H1 (cell line): ENCODE measurements at regions not wholly inside any gene's neighbourhood (a gene's known extent, or its start where the extent isn't known, plus 50 kb on each side); places are given as distances from the start of the nearest gene placed in this dataset.

Source experiments
- CTCF ChIP-seq, 3 experiments: IDR thresholded peaks; 1 replicate in 2 of 3; 2 replicates in 1 of 3; pipeline versions ENCODE4 v1.5.1 to v1.6.1; 2011; ENCODE audit warnings: low read length in 3 of 3, mild to moderate bottlenecking in 3 of 3, inconsistent platforms in 2 of 3, low read depth in 1 of 3, moderate library complexity in 1 of 3; ENCODE audit not compliant: insufficient read depth in 1 of 3; ENCODE audit errors: control extremely low read depth in 1 of 3
- EP300 ChIP-seq, 2 experiments: IDR thresholded peaks; 1 replicate in 1 of 2; 2 replicates in 1 of 2; pipeline ENCODE4 v1.6.1; 2011 to 2012; ENCODE audit warnings: low read depth in 2 of 2, low read length in 2 of 2, mild to moderate bottlenecking in 2 of 2, borderline replicate concordance in 1 of 2, inconsistent platforms in 1 of 2, moderate library complexity in 1 of 2
- EZH2 ChIP-seq: fragments of 200-600 bp; sonication (generic); IDR thresholded peaks from 2 replicates; pipeline ENCODE4 v1.7.1; 2012; ENCODE audit warnings: low read depth, mild to moderate bottlenecking, moderate library complexity, low read length, inconsistent platforms; ENCODE audit not compliant: severe bottlenecking
- MAFK ChIP-seq: IDR thresholded peaks from 2 replicates; pipeline ENCODE4 v1.6.1; 2012; ENCODE audit warnings: low read depth, mild to moderate bottlenecking, improper control_type of control experiment, low read length
- POLR2A ChIP-seq, 2 experiments: IDR thresholded peaks; 1 replicate in 1 of 2; 2 replicates in 1 of 2; pipeline ENCODE4 v1.6.1; 2011; ENCODE audit warnings: low read depth in 2 of 2, low read length in 2 of 2, mild to moderate bottlenecking in 2 of 2; ENCODE audit errors: control extremely low read depth in 1 of 2
- RAD21 ChIP-seq, 2 experiments: IDR thresholded peaks in 1 of 2; conservative IDR thresholded peaks in 1 of 2; 2 replicates each; pipeline ENCODE4 v1.6.1; 2011; ENCODE audit warnings: low read depth in 2 of 2, low read length in 2 of 2, improper control_type of control experiment in 1 of 2, inconsistent platforms in 1 of 2, mild to moderate bottlenecking in 1 of 2, moderate library complexity in 1 of 2
- RFX5 ChIP-seq: IDR thresholded peaks from 2 replicates; pipeline ENCODE4 v1.6.1; 2011; ENCODE audit warnings: low read depth, low read length, improper control_type of control experiment, borderline replicate concordance
- SP4 ChIP-seq: IDR thresholded peaks from 2 replicates; pipeline ENCODE4 v1.6.1; 2012; ENCODE audit warnings: low read length, inconsistent platforms

- TF ChIP-seq RAD21 (IDR thresholded peaks at IDR 0.05 in 1 of 2, conservative IDR thresholded peaks at IDR 0.05 in 1 of 2; ENCODE audit: low read depth in 2 of 2, low read length in 2 of 2) = no peak
- no peak for TF ChIP-seq EP300 (IDR thresholded peaks at IDR 0.05; ENCODE audit: borderline replicate concordance in 1 of 2, low read depth in 2 of 2, low read length in 2 of 2)
- TF ChIP-seq POLR2A (IDR thresholded peaks at IDR 0.05; ENCODE audit: control extremely low read depth in 1 of 2, low read depth in 2 of 2, low read length in 2 of 2) = no peak
- TF ChIP-seq CTCF (IDR thresholded peaks at IDR 0.05; ENCODE audit: control extremely low read depth in 1 of 3, insufficient read depth in 1 of 3, low read depth in 1 of 3, low read length in 3 of 3) = no peak
- no peak for TF ChIP-seq RFX5
- TF ChIP-seq EZH2 = no peak
- TF ChIP-seq SP4 = no peak
- no peak for TF ChIP-seq MAFK
These were observed 281.1 kb upstream of the KLF14 start for GRCh38 chr7:131014906-131015656.
